GM23338 (cell line): ENCODE measurements at regions not wholly inside any gene's neighbourhood (a gene's known extent, or its start where the extent isn't known, plus 50 kb on each side); places are given as distances from the start of the nearest gene placed in this dataset.

Experiments used
- ATAC-seq: fragments of 200-7000 bp; cut with Tn5 transposase; 3 replicates; pipeline ENCODE4 v1.9.1; 2020
- DNase-seq: peaks from one replicate; pipeline ENCODE4 v3.0.0-alpha.2; 2015; ENCODE audit warnings: low spot score
- H2AFZ ChIP-seq: fragments of 200-600 bp; sonication (generic); 2 replicates; pipeline ENCODE4 v1.8.0; 2016; ENCODE audit warnings: antibody characterized with exemption, mild to moderate bottlenecking, moderate library complexity
- H3F3A ChIP-seq: fragments of 200-600 bp; sonication (generic); replicated peaks from 2 replicates; pipeline ENCODE4 v1.8.0; 2017; ENCODE audit warnings: antibody characterized with exemption, mixed run types, low read depth
- H3K27ac ChIP-seq: fragments of 200-600 bp; sonication (generic); 2 replicates; pipeline ENCODE4 v1.6.1; 2016; ENCODE audit warnings: low read depth
- H3K27me3 ChIP-seq: fragments of 200-600 bp; sonication (generic); 2 replicates; pipeline ENCODE4 v1.8.0; 2016; ENCODE audit warnings: mild to moderate bottlenecking, mixed run types, moderate library complexity; ENCODE audit not compliant: insufficient read depth
- H3K36me3 ChIP-seq: fragments of 200-600 bp; sonication (generic); 2 replicates; pipeline ENCODE4 v1.8.0; 2016; ENCODE audit warnings: mild to moderate bottlenecking; ENCODE audit not compliant: insufficient read depth
- H3K4me1 ChIP-seq: fragments of 200-600 bp; sonication (generic); 2 replicates; pipeline ENCODE4 v1.8.0; 2016; ENCODE audit warnings: mild to moderate bottlenecking, moderate library complexity; ENCODE audit not compliant: insufficient read depth
- H3K4me2 ChIP-seq: fragments of 200-600 bp; sonication (generic); 2 replicates; pipeline ENCODE4 v1.7.1; 2017; ENCODE audit warnings: mixed run types
- H3K4me3 ChIP-seq: fragments of 200-600 bp; sonication (generic); 2 replicates; pipeline ENCODE4 v1.6.1; 2016; ENCODE audit warnings: mixed run types
- H3K79me2 ChIP-seq: fragments of 200-600 bp; sonication (generic); replicated peaks from 2 replicates; pipeline ENCODE4 v1.8.0; 2017; ENCODE audit warnings: mild to moderate bottlenecking; ENCODE audit not compliant: insufficient read depth
- H3K9me2 ChIP-seq: fragments of 200-600 bp; sonication (generic); 2 replicates; pipeline ENCODE4 v1.8.0; 2017; ENCODE audit not compliant: insufficient read depth
- H4K20me1 ChIP-seq: fragments of 200-600 bp; sonication (generic); replicated peaks from 2 replicates; pipeline ENCODE4 v1.8.0; 2017; ENCODE audit warnings: mild to moderate bottlenecking; ENCODE audit not compliant: insufficient read depth
- H3K27ac Mint-ChIP-seq: 2 replicates; pipeline ENCODE4 v1.8.0; 2020; ENCODE audit warnings: inconsistent platforms, mild to moderate bottlenecking, moderate library complexity, mixed read lengths
- H3K27me3 Mint-ChIP-seq: 3 replicates; pipeline ENCODE4 v1.8.0; 2022; ENCODE audit warnings: low read depth, mild to moderate bottlenecking, moderate library complexity, mixed read lengths, inconsistent platforms; ENCODE audit not compliant: insufficient read depth, poor library complexity
- H3K36me3 Mint-ChIP-seq: 3 replicates; pipeline ENCODE4 v1.8.0; 2021; ENCODE audit warnings: low read depth, mild to moderate bottlenecking, inconsistent platforms, moderate library complexity, mixed read lengths
- H3K4me1 Mint-ChIP-seq: 3 replicates; pipeline ENCODE4 v1.8.0; 2020; ENCODE audit warnings: mild to moderate bottlenecking, inconsistent platforms, mixed read lengths
- H3K4me3 Mint-ChIP-seq: 3 replicates; pipeline ENCODE4 v1.8.0; 2021; ENCODE audit warnings: moderate library complexity, mild to moderate bottlenecking, inconsistent platforms, mixed read lengths
- H3K9me3 Mint-ChIP-seq: 3 replicates; pipeline ENCODE4 v1.8.0; 2020; ENCODE audit warnings: moderate library complexity, mild to moderate bottlenecking, inconsistent platforms, mixed read lengths
- CREB1 ChIP-seq: fragments of 250-450 bp; sonication (Bioruptor Pico); IDR thresholded peaks from 2 replicates; pipeline ENCODE4 v1.5.0; 2020; ENCODE audit warnings: low read depth, mild to moderate bottlenecking, moderate library complexity
- CTCF ChIP-seq, 2 experiments: fragments of 200-600 bp in 1 of 2; sonication (generic) in 1 of 2; conservative IDR thresholded peaks; 2 replicates each; pipeline versions ENCODE4 v1.5.1 to v1.6.1; 2016 to 2017; ENCODE audit warnings: antibody characterized with exemption in 2 of 2, low read depth in 2 of 2, mild to moderate bottlenecking in 2 of 2, moderate library complexity in 1 of 2
- ETS1 ChIP-seq: IDR thresholded peaks from 2 replicates; pipeline ENCODE4 v1.6.1; 2016; ENCODE audit warnings: antibody characterized with exemption
- EZH2 ChIP-seq: fragments of 200-600 bp; sonication (generic); IDR thresholded peaks from one replicate; pipeline ENCODE4 v1.8.0; 2017; ENCODE audit warnings: antibody characterized with exemption, mild to moderate bottlenecking, low read depth; ENCODE audit not compliant: unreplicated experiment
- EZH2phosphoT487 ChIP-seq: fragments of 200-600 bp; sonication (generic); IDR thresholded peaks from one replicate; pipeline ENCODE4 v1.8.1; 2018; ENCODE audit warnings: antibody characterized with exemption; ENCODE audit not compliant: unreplicated experiment
- NANOG ChIP-seq: IDR thresholded peaks from 2 replicates; pipeline ENCODE4 v1.6.1; 2016; ENCODE audit warnings: antibody characterized with exemption, borderline replicate concordance
- POLR2AphosphoS5 ChIP-seq: IDR thresholded peaks from 2 replicates; pipeline ENCODE4 v1.6.1; 2016; ENCODE audit warnings: antibody characterized with exemption, low read depth
- REST ChIP-seq: IDR thresholded peaks from one replicate; pipeline ENCODE4 v1.6.1; 2018; ENCODE audit warnings: antibody characterized with exemption; ENCODE audit not compliant: unreplicated experiment
- STAT1 ChIP-seq: IDR thresholded peaks from one replicate; pipeline ENCODE4 v1.6.1; 2016; ENCODE audit warnings: antibody characterized with exemption; ENCODE audit not compliant: unreplicated experiment
- ZNF114 ChIP-seq: fragments of 250-450 bp; sonication (Bioruptor Pico); IDR thresholded peaks from 2 replicates; pipeline ENCODE4 v1.5.0; 2020; ENCODE audit warnings: mild to moderate bottlenecking, moderate library complexity
- ZNF462 ChIP-seq: fragments of 250-450 bp; sonication (Bioruptor Pico); IDR thresholded peaks from 2 replicates; pipeline ENCODE4 v1.5.0; 2020; ENCODE audit warnings: mild to moderate bottlenecking, moderate library complexity

- TF ChIP-seq ZNF462 (CRISPR knock-in tag) (no peak), ETS1 (no peak), POLR2AphosphoS5 (no peak)
Observed at GRCh38 chr5:155959082-155959481, 367.9 kb upstream of the SGCD start (continued).

- H3K27ac Mint-ChIP-seq: no peak overlapping the region
- Histone ChIP-seq H3K79me2 (no peaks in the 10 kb centered on the region), H3K27ac (no peak overlapping the region), H3K4me1 (no peaks in the 10 kb centered on the region), H3K36me3 (no peaks in the 10 kb centered on the region), H3K9me2 (0 out of 2 replicates have a peak, but pooled peaks cover 6% of the 10 kb centered on the region), H3F3A (no peaks in the 10 kb centered on the region), H4K20me1 (no peaks in the 10 kb centered on the region), H3K4me2 (no peak overlapping the region), H3K4me3 (no peak overlapping the region), H2AFZ (no peak overlapping the region), H3K27me3 (no peaks in the 10 kb centered on the region)
- no peak for ATAC-seq
- no peaks in the 10 kb centered on the region for H3K9me3 Mint-ChIP-seq
- no peaks in the 10 kb centered on the region for H3K36me3 Mint-ChIP-seq
- DNase-seq: no peak
- no peaks in the 10 kb centered on the region for H3K4me1 Mint-ChIP-seq
- H3K4me3 Mint-ChIP-seq: no peak overlapping the region
- H3K27me3 Mint-ChIP-seq: no peaks in the 10 kb centered on the region
- no peak for TF ChIP-seq POLR2AphosphoS5
- no peak for TF ChIP-seq EZH2
- no peak; a peak in 1 of 4 replicates for TF ChIP-seq CTCF (conservative IDR thresholded peaks at IDR 0.05; ENCODE audit: low read depth in 2 of 2)
- no peak for TF ChIP-seq STAT1
- TF ChIP-seq EZH2phosphoT487: no peak
- no peak for TF ChIP-seq NANOG
- TF ChIP-seq REST: no peak
- TF ChIP-seq ZNF114 (CRISPR knock-in tag): no peak
- TF ChIP-seq CREB1 (CRISPR knock-in tag): no peak
Observed at GRCh38 chr5:155960177-155960576, 366.8 kb upstream of the SGCD start.
